NCI-H226 (cell line): ENCODE measurements at regions not wholly inside any gene's neighbourhood (a gene's known extent, or its start where the extent isn't known, plus 50 kb on each side); places are given as distances from the start of the nearest gene placed in this dataset.
A peak's percentile ranks its signal among the peaks of the same experiment; 100 is the strongest.

ENCODE experiments used
- DNase-seq: peaks from one replicate; pipeline ENCODE4 v3.0.0-alpha.2; 2015

DNA sequence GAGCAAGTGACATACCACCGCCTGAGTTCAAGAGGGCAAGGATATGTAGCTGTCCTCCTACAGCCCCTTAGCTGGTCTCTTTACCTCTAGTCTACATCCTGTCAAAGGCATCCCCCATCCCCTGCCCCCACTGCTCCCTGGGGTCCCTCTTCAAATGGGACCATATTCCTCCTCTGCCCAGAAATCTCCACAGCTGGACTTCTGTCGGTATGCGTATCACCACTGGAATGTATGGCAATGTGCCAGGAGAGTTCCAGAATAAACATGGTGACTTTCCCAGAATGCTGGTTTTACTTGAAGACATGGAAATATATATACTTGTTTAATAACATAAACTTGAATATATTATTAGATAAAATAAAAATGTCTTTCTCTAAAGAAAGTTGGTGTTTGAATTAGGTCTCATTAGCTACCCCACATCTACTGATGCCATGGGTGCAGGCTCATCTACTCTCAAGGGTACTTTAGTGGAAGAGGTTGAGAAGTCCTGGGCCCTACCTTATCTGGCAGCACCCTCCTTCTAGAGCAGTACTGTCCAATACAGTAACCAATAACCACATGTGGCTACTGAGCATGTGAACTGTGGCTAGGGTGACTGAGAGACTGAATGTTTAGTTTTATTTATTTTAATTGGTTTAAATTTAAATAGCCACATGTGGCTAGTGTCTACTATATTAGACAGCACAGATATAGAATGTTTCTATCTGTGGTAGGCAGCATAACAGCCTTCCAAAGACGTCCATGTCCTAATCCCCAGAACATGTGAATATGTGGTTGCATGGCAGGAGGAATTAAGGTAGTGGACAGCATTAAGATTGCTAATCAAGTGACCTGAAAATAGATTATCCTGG, 181.7 kb upstream of the SLC30A5 start:
- no peak for DNase-seq

DNA sequence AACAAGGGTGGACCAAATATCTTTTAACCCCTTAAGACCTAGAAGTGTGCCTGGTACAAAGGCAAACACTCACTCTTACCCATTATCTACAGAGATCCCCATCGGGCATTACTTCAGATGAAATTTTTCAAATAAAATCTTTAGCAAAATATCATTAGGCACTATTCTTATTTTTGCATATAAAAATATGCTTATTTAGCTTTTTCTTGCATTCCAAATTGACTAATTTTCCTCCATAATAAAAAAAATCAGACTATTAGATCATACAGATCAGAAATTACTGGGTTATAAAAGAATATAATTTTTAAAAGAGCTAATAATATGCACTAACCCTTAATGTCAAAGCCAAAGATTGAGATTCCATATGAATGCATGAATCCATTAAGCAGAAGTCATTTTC, 178.7 kb upstream of the SLC30A5 start:
- no peak for DNase-seq

DNA sequence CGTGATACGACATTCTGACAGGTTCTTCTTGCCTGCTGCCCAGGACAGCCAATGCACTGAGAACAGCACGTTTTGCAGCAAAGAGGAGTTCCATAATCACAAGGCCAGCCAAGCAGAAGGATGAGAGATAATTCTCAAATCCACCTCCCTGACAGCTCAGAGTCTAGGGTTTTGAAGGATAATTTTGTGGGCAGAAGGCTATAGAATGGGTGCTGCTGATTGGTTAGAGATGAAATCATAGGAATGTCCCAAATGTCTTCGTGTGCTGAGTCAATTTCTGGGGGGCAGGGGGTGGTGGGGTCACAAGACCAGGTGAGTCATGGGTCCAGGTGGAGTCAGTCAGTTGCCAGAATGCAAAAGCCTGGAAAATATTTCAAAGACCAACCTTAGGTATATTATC, 175.5 kb upstream of the SLC30A5 start:
- DNase-seq, result no peak

DNA sequence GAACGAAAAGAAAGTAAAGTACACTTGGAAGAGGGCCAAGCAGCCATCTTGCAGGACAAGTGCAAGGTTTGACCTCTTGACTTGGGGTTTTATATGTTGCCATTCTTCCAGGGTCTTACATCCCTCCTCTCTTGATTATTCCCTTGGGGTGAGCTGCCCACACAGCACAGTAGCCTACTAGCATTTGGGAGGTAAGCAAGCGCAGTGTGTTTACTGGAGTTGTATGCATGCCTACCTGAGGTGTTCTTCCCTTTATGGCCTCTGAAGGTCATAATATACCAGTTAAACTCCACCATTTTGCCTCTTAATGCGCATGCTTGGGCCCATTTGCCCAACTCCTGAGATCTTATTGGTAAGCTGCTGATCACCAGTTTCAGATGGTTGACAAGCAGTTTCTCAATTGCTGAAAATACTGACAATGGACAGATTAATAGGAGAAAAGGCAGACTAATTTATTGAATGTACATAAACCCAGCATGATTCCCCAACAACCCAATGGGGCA, 173.8 kb upstream of the SLC30A5 start:
- no peak for DNase-seq

DNA sequence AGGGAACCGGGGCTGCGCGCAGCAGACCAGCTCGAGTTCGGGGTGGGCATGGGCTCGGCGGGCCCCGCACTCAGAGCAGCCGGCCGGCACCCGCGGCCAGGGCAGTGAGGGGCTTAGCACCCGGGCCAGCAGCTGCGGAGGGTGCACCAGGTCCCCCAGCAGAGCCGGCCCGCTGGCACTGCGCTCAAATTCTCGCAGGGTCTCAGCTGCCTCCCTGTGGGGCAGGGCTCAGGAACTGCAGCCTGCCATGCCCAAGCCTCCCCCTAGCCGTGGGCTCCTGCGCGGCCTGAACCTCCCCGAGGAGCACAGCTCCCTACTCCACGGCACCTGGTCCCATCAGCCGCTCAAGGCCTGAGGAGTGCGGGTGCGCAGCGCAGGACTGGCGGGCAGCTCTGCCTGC, 172.9 kb upstream of the SLC30A5 start:
- DNase-seq, result no peak

DNA sequence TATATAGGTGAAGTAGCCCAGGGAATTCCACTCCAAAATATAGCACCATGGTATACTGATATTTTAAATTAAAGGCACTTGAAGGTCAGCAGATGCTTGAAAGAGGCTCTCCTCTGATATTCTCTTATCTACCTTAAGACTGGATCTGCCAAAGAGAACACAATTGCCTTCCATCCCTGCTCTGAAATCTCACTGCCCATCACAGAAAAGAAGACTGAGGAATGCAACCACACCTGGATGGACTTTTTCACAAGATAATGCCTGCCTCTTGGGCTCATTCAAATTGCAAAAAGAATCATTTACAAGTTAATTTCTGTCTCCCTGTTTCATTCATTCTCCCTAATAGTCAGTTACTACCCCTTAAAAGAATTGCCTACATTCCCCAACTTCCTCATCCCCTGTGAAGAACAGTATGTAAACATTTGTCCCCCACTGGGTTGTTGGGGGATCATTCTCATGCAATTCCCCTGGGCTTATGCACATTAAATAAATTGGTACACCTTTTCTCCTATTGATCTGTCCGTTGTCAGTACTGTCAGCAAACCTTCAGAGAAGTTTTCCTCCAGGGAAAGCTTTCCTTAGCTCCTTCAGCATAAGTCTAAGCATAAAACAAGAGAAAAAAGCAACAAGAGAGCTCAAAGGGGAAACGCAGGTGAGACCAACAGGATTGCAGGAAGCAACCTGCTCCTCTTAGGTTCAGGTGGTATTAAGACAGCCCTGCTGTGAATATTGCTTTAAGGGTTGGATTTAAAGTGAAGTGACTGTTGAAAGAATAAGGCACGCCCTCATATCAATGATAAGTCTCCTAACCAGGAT, 171.4 kb upstream of the SLC30A5 start:
- DNase-seq, result no peak

DNA sequence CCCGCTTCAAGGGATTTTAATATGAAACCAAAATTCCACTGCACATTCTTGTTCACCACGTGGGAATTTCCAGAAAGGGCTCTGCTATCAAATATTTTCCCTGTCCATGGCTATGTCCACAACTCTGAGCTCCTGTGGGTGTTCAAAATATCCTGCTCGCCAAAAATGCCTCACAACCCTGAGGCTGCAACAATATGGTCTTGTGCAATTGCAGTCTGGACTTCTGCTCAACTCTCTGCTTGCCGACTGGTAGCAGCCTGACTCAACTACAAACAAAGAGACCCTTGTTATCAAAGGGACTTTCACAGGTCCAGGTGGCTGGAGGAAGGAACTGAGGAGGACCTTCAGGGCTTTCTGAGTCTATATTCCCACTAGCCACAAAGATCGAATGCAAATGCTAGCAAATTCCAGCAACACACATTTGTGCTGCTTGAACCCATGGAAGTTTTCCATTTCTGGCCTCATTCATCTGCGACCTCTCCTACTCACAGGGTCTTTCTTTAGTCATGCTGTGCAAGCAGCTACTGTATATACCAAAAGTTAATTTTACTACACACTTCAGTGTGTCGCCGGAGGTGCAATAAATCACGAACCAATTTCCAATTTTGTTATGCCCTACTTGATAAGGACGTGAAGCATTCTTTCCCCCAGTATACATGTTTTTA, 169.2 kb upstream of the SLC30A5 start:
- peak; percentile 65 for DNase-seq

DNA sequence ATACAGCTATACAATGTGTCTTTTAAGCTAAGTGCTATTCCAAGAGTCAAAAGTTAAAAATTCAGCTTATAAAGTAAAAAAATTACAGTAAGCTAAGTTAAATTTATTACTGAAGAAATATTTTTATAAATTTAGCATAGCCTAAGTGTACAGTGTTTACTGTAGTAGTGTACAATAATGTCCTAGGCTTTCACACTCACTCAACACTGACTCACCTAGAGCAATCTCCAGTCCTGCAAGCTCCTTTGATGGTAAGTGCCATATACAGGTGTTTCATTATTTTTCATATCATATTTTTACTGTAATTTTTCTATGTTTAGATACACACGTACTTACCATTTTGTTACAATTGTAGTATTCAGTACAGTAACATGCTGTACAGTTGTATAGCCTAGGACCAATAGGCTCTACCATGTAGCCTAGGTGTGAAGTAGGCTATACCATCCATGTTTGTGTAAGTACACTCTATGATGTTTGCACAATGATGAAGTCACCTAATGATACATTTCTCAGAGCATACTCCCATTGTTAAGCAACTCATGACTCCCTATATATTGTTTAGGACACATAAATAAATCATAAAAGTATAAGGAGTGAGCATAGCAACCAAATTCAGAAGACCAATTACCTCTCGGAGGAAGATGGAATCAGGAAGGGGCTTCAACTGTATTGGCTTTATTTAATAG, 165.1 kb upstream of the SLC30A5 start:
- no peak for DNase-seq

DNA sequence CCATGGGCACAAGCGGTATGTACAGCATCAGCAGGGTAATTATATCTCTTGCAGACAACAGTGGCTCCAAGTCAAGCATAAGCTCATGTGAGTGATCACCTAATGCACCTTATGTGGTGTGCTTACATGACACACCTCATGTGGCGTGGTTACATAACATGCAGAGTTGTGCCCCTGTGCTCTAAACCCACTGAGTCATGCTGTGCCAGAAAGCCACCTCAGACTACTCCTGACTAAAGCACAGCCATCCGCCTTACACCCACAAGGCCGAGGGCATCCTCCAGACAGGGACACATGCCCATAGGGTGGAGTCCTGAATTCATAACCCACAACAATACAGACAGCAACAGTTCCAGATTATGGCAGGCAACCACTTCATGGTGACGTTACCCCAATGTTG, 163.7 kb upstream of the SLC30A5 start:
- DNase-seq, result no peak

DNA sequence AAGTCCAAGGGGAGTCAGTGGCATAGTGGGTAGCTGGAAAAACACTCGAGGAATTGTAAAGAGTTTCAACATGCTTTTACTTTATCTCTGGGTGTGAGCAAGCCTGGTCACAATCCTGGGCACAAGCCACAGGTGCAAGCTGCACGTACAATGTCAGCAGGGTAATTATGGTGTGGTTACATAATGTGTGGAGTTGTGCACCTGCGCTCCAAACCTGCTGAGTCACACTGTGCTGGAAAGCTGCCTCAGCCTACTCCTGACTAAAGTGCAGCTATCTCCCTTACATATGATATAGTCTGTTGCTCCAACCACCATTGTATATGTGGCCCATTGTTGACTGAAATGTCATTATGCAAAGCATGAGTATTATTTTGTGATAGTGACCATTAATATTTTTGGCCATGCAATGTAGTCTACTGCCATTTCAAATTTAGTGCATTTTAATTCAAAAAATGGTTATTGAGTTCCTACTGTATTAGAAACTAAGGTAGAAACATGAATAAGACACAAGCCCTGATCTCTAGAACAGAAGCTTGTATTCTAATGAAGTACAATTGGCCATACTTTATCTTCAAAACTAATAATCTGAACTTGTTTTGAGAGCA, 160.9 kb upstream of the SLC30A5 start:
- no peak for DNase-seq

DNA sequence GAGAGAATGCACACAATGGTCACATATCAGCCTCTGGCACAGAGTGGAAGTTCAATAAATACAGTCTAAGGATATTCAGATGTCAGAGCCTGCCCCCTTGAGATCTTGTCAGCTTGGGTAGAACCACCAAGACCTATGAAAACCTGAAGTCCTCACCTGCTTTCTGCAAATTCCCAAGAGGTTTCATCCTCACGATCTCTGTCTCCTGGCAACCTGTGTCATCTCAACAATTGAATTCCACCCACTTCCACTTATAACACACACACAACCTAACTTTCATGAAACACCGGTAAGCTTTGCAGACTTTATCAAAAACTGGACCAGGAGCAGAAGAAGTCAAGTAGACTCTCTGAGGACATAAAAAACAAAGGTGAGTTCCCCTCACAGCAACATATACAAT, 151.6 kb upstream of the SLC30A5 start:
- no peak for DNase-seq

DNA sequence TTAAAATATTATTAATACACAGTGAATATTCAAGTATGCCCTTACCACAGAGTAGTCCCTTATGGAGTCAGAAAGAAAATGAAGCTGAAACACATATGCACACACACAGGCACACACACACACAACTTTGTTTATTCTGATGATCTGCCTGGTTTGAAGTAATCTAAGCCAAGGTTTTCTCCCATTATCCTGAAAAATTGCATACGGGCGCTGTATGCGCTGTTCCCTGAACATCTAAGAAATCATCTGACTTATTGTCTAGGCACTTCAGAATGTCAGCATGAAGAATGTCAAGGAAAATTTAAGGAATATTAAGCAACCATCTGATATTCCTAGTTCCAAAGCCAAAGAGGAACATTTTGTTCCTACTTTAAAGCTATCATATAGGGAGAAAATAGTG, 147.1 kb upstream of the SLC30A5 start:
- DNase-seq, result no peak

DNA sequence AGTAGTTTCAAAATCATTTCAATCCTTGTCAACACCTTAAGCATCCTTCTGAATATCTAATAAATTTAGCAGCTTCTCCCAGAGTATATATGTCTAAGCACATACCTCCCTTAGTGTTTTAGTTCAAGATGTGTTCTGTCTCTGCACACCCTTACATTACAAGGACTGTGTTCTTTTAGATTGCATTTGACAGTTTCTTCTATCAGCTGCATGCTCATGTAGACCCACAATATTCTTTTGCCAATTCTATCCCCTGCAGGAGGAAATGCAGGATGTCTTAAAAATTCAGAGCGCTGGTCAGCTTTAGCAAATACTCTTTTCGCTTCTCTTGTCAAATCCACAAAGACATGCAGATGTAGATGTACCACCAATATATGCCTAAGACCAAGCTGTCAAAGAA, 145.8 kb upstream of the SLC30A5 start:
- DNase-seq, result no peak

DNA sequence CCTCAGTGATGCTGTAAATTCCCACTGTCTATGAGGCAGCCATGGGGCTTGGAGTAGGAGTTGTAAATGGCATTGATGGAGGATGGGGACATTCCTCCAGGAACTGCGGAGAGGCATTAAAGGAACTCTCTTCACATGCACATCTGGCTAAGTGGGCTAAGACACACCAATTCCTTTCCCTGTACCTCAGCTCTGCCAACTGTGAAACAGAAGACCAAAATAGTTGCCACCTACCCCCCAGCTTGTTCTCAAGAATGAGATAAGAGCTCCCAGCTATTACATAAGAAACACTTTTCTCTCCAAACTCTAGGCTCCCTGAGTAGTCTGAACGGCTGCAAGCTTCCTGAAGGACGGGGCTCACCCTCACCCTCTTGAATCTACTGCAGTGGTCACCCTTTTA, 144.6 kb upstream of the SLC30A5 start:
- DNase-seq, result no peak

DNA sequence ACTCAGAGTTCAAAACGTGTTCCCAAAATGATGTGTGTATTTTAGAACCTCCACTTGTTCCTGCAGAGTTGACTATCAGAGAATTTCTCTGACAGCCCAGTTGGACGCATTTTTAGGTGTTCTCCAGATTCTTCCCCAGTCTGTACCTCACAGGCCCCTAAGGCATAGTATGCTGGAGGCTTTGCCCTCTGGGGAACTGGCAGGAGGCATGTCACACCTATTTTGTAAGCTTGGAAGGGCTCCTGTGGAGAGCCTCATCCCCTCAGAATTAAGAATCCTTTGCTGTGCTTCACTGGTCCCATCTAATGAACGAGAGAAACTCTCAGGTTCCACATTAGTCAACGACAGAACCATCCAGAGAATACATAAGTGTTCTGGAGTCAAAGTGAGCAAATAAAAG, 144.1 kb upstream of the SLC30A5 start:
- no peak for DNase-seq

DNA sequence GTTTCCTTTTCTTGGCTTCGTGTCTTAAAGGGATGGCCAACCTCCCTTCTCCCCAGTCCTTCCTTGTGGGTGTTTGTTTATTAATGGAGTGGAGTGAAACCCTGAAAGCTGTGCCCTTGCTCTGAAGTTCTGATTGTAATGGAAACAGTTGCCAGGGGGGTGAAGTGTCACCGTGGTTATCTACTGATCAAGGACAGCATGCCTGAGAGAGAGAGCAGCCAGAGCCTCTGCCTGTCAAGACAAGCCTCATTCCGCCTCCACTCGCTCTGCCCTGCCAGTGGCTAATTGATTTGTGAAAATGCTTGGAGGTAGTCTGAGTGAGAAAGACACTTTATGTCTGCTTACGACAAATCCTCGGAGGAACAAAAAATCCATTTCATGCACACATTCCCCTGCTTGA, 143.7 kb upstream of the SLC30A5 start:
- no peak for DNase-seq

DNA sequence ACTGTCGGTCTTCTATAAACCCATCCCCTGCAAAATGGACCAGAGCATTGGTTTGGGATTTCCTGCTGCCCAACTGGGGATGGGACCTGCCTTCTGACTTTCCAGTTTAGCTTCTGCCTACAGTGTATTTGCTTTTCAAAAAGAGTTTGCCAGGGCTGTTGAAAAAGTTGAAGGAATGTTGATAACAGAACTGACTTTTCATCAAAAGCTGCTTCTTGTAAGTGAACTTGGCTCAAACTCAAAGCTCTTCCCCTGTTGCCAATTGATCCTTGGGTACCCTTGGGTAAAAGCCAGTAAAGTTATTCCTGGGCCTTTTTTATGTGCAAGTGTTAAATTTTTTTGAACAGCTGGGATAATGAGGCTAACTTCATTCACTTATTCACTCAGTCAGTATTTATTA, 142.9 kb upstream of the SLC30A5 start:
- DNase-seq, result no peak

DNA sequence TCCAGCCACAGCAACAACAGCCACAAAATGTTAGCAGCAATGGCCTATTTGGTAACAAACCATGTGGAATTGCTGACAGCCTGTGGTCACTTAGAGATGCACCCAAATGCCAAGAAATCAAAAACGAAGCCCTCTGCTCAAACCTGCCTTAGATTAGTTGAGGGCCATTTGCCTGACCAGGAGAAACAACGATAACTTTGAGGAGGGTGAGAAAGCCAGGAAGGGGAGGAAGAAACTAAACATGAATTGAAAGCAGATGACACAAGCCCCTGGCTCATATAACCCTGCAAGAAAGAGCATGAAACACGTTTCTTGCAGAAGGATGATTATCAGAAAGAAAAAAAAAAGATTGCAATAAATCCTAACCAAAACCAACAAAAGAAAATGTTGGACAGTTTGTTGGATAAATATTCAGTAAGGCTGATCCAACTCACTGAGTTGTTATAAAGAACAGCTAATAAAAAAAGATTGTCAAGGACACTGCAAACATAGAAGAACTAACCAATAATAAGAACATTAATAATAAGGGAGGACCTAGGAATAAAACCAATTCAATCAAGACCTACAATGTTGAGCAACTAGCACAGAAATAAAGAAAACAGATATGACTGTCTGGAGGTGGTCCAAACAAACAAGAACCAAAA, 140.5 kb upstream of the SLC30A5 start:
- DNase-seq, result no peak

DNA sequence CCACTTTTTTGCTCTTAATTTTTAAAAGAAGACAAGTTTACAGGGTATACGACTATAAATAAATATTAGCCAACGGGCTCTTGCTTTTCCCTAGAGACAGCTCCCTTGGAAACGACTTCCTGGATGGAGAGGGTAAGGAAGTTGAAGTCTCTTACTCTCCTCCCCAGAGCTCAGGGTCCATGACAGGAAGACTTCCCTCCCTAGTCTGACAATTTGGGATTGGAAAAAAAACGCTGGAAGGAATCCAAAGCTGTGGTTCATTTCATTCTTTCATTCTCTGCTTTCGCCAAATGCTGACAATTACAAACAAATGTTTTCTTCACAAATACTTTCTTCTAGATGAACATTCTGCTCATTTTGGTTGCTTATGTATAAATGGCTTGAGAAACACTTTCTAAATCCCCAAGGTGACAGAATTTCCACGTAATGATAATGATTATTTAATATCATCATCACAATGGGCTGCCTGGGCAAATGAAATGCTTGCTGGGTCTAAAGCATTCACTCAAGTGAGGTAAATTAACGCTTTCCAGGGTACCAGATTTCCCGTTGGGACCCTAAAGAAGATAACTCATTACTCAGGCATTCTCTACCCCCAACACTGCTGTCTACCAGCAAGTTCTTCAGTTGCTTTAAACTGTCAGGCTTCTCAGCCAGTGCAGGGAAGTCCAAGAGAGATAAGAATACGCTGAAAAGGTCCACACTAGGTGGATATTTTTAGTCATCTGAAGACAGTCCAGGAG, 139.8 kb upstream of the SLC30A5 start:
- DNase-seq, result no peak

DNA sequence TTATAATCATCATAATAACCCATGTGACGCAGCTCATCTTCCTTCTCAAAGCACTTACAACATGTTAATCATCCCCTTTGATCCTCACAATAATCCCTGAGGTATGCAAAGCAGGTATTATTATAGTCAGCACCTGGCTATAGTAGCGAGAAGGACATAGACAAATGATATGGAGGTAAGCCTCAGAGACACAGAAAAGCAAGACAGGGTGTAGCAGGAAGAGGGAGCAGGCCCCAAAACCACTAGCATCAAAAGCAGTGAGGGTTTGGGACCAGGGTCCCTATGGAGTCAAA, 139.2 kb upstream of the SLC30A5 start:
- no peak for DNase-seq

DNA sequence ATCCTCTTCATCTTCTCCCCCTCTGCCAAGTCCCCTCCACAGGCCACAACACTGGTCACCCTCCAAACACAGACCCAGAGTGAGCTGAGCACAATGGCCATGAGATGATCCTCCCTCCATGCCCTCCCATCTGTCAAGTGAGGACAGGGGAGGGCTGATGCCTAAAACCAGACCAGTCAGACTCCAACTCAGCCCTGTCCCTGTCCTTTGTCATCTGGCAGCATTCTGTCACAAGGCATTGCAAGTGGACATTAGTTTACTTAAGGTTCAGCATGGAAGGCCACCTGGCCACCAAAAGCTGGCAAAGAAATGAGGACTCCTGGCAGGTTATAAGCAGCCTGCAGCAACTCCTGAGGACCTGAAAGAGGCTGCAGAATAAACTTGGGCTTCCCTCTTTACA, 136.2 kb upstream of the SLC30A5 start:
- DNase-seq, result no peak

DNA sequence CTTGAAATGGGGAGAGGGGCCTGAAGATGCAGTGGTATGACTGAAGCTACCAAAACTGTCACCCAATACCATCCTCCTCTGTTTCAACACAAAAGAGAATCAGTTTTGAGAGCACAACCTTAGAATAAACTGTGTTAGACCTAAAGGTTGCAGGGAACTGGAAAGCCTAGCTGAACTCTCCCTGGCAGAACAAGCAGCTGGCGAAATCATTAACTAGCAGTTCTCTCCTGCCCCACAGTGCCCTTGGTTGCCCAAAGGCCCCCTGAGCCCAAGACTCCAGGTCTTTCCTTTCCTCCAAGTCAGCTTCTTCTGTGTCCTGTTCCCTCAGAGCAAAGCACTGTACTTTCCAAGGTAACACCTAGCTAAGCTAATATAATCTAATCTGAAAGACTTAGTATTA, 135.4 kb upstream of the SLC30A5 start:
- no peak for DNase-seq
